NCI-H2107 (cell line): ENCODE measurements at regions not wholly inside any gene's neighbourhood (a gene's known extent, or its start where the extent isn't known, plus 50 kb on each side); places are given as distances from the start of the nearest gene placed in this dataset.
A peak's percentile ranks its signal among the peaks of the same experiment; 100 is the strongest.

Experiments used
- DNase-seq: peaks from one replicate; lab custom pipeline; 2025; lab: John Stamatoyannopoulos, UW

- DNase-seq = no peak
Measured at GRCh38 chr6:160899671-160900430, 91.7 kb upstream of the MAP3K4 start.

GRCh38 chr6:160911949-160912348, 79.6 kb upstream of the MAP3K4 start:
- DNase-seq = no peak

GRCh38 chr6:160912411-160912810, 79.2 kb upstream of the MAP3K4 start:
- no peak for DNase-seq

GRCh38 chr6:160917572-160917971, 74.0 kb upstream of the MAP3K4 start:
- no peak for DNase-seq

- DNase-seq = no peak
Measured at GRCh38 chr6:160919723-160920440, 71.7 kb upstream of the MAP3K4 start.

GRCh38 chr6:160921095-160921494, 70.5 kb upstream of the MAP3K4 start:
- no peak for DNase-seq

- no peak for DNase-seq
Measured at GRCh38 chr6:160926281-160927276, 65.0 kb upstream of the MAP3K4 start.

- DNase-seq = no peak
Measured at GRCh38 chr6:160927416-160927815, 64.2 kb upstream of the MAP3K4 start.

GRCh38 chr6:160929361-160929760, 62.2 kb upstream of the MAP3K4 start:
- DNase-seq = no peak

GRCh38 chr6:160929831-160930230, 61.7 kb upstream of the MAP3K4 start:
- DNase-seq = no peak

- peak; percentile 36 for DNase-seq
Measured at GRCh38 chr6:160930547-160931377, 60.8 kb upstream of the MAP3K4 start.

- DNase-seq = no peak
Measured at GRCh38 chr6:160931378-160932310, 59.9 kb upstream of the MAP3K4 start.

GRCh38 chr6:160933256-160933655, 58.3 kb upstream of the MAP3K4 start:
- DNase-seq = no peak

- no peak for DNase-seq
Measured at GRCh38 chr6:160934157-160934556, 57.4 kb upstream of the MAP3K4 start.

GRCh38 chr6:160940197-160940596, 51.4 kb upstream of the MAP3K4 start:
- DNase-seq = no peak
